GM12801 (cell line): ENCODE measurements at regions not wholly inside any gene's neighbourhood (a gene's known extent, or its start where the extent isn't known, plus 50 kb on each side); places are given as distances from the start of the nearest gene placed in this dataset.

Source experiments
- TF ChIP-seq, protein P1 (sequence below): IDR thresholded peaks from one replicate; pipeline ENCODE4 v1.5.1; 2011; ENCODE audit warnings: control low read depth; ENCODE audit not compliant: insufficient read length; ENCODE audit errors: extremely low read depth

DNA sequence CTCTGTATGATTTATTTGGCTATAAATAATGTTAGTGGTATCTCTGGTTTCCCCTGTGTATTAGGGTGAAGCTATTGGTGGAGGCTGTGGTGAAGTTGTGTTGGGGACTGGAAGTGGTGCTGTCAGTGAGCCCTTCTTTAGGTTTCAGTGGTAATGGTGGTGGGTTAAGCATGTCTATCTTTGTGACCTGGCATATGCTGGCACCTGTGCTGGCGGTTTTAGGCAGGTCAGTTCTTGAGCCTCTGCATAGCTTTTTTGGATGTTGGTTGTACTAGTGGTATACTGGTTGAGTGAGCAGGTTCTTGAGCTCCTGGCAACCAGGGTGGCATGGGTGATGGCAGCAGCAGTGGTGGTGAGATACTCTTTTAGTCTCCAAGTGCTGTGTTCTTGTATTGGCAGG is 161.9 kb upstream of the CAND1 start:
- TF ChIP-seq, protein P1, sequence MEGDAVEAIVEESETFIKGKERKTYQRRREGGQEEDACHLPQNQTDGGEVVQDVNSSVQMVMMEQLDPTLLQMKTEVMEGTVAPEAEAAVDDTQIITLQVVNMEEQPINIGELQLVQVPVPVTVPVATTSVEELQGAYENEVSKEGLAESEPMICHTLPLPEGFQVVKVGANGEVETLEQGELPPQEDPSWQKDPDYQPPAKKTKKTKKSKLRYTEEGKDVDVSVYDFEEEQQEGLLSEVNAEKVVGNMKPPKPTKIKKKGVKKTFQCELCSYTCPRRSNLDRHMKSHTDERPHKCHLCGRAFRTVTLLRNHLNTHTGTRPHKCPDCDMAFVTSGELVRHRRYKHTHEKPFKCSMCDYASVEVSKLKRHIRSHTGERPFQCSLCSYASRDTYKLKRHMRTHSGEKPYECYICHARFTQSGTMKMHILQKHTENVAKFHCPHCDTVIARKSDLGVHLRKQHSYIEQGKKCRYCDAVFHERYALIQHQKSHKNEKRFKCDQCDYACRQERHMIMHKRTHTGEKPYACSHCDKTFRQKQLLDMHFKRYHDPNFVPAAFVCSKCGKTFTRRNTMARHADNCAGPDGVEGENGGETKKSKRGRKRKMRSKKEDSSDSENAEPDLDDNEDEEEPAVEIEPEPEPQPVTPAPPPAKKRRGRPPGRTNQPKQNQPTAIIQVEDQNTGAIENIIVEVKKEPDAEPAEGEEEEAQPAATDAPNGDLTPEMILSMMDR: no peak

DNA sequence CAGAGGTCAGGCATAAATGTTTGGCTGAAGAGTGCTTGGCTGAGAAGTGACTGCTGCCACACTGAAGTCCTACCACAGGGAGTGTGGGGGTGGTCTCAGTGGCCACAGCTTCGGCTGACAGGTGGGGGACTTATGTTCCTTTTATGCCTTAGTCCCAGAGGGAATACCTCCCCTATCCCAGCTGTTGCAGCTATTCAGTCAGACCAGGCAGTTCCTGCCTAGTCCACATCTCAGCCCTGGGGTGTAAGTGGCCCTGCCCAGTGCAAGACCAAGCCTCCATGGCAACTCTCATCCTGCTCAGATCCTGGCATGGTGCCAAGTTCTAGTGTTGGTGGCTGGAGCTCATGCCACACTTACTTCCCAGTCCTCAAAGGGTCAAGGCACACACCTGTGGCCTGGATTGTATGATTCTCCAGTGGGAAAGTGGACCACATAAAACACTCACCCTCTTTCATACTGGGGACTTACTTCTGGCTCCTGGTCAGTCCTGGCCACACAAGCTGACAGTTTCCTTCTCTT is 161.3 kb upstream of the CAND1 start:
- TF ChIP-seq, protein P1: no peak

DNA sequence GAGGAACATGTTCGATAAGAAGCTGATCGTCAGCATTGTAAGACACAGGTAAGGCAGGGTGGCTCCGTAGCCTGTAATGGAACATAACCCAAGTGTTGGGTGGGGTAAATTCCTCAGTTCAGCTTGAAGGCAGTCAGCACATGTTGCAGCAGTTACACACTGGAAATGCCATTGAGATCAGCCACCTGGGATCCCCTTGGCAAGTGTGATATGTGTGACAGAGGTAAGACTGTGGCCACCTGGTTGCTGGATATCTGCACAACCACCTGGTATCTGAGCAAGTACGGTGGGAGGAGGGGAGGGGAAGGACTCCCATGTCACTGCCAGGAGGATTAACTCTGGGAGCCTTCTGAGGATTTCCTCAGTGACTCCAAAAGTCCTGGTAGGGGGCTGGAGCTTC is 158.0 kb upstream of the CAND1 start:
- TF ChIP-seq, protein P1: no peak

DNA sequence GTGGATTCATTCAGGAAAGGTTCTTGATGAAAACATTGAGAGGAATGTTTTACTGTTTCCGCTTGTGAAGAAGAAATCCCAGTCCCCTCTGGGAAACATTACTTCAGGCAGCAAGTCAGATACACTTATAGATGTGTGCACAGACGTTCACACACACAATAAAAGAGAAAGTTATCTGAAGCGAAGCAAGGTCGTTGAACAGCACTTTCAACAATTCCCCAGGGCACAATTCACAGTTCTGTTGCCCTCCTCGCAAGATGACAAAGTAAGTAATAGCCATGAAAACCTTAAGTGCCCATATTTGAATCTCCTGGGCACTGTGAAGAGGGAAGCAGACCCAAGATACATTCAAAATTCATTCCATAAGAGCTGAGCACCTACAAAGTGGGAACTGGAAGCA is 156.6 kb upstream of the CAND1 start:
- TF ChIP-seq, protein P1: no peak

DNA sequence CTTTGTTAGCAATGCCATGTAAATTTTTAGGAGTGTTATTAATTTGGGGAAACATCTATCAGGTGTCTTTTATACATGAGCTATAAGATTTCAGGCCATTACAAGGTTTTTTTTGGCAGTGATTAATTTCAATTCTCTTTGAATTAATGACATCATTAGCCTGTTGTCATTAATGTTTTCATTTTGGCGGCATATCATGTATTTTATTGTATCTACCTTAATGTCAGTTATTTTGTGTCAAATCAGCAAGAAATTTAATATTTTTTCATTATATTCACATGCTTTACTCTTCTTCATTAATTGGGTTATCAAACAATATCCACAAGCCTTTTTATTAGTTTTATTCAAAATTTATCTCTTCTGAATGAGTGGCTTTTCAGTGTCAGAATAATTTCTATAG is 153.0 kb upstream of the CAND1 start:
- TF ChIP-seq, protein P1: no peak

DNA sequence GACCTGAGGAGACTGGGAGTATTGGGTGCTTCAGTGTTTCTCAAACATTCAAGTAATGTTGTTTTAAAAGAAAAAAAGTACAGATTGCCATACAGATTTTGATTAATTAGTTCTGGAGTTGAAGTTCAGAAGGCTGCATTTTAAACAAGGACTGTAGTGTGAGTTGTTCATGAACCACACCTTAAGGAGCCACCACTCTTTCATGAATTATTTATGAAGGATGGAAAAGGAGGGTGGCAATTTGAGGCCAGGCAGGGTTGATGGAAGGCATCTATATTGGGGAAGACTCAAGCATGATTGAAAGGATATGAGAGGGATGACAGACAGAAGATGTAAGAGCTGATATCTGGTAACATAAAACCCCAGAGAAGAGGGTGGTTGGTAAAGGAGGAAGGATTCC is 146.6 kb upstream of the CAND1 start:
- TF ChIP-seq, protein P1: no peak

DNA sequence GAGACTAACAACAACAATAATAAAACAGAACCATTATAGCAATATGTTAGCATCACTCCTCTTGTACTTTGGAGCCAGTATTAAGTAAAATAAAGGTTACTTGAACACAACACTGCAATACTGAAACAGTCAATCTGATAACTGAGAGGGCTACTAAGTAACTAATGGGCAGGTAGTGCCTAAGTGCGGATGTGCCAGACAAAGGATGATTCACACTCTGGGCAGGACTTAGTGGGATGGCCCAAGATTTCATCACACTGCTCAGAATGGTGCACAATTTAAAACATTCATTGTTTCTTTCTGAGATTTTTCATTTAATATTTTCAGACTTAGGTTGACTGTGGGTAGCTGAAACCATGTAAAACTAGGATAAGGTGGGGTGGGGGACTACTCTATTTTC is 131.9 kb upstream of the CAND1 start:
- TF ChIP-seq, protein P1: no peak

DNA sequence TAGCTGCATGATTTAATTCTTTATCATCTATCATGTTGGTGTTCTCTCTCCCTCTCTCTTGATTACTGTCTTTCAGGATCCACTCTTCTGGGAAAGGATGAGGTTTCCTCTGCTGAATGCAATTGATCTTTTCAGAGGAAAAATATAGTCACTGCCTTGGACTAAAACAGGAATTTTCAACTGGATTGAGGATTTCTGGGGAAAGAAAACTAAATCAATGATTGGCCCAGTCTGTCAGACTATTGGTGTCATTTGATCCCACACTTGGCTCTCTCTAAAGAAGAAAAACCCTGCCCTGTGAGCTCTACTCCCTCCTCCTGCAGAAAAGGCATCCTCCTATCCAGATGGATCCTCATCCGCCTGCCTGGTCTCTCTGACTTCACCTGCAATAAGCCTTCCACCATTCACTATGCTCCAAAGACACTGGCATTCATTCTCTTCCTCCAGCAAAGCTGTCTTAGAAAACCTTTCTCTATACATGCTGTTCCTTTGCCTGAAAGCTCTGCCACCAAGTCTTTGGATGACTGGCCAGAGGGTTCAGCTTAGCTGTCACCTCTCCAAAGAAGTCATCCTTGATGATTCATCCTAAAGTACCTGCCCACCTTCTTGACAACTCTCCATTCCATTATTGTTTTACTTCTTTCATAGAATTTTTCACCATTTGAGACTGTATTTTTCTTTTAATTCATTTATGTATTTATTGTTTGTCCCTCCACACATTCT is 127.7 kb upstream of the CAND1 start:
- TF ChIP-seq, protein P1: no peak
